ENCODE measurements at regions not wholly inside any gene's neighbourhood (a gene's known extent, or its start where the extent isn't known, plus 50 kb on each side); places are given as distances from the start of the nearest gene placed in this dataset.
A peak's percentile ranks its signal among the peaks of the same experiment; 100 is the strongest.

DNA sequence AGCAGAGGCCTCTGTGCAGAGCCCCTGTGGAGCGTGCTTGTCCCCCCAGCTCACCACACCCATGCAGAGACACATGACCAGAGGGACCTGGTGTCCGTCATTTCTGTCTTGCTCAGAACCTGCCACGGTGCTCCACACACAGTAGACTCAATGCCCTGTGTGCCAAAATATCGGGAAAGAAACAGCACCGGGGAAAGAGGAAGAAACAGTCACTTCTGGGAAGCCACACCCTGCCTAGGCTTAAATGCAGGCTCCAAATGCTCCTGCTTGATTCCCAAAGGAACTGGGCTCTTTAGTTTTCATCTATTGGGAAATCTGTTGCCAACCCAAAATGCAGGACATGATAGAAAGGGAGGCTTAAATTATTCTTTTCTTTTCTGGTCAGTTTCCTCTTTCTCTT is 503.9 kb downstream of the CD83 start:
- no peak for DNase-seq (ENCODE audit: low spot score)
- peak; percentile 46 for ATAC-seq (ENCODE audit: low FRiP score)
- TF ChIP-seq, protein P1, sequence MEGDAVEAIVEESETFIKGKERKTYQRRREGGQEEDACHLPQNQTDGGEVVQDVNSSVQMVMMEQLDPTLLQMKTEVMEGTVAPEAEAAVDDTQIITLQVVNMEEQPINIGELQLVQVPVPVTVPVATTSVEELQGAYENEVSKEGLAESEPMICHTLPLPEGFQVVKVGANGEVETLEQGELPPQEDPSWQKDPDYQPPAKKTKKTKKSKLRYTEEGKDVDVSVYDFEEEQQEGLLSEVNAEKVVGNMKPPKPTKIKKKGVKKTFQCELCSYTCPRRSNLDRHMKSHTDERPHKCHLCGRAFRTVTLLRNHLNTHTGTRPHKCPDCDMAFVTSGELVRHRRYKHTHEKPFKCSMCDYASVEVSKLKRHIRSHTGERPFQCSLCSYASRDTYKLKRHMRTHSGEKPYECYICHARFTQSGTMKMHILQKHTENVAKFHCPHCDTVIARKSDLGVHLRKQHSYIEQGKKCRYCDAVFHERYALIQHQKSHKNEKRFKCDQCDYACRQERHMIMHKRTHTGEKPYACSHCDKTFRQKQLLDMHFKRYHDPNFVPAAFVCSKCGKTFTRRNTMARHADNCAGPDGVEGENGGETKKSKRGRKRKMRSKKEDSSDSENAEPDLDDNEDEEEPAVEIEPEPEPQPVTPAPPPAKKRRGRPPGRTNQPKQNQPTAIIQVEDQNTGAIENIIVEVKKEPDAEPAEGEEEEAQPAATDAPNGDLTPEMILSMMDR (IDR thresholded peaks at IDR 0.05) = no peak

DNA sequence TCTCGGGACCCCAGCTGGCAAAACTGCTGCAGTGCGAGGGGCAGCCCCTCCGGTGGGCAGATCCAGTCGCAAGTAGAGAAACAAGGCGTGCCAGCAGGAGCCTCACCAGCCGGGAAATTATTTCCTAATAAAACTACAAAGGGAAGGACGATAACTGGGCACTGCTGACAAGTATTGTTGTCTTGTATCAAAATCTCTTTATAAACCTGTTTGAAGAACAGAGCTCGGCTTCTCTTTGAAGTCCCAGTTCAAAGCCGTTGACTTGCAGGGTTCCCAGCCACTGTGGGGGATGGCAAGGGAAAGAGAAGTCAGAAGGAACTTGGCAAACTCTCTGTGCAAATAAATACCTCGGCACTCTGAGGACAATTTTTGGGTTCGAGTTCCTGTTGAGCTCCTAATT is 504.5 kb downstream of the CD83 start:
- no peak for DNase-seq (ENCODE audit: low spot score)

DNA sequence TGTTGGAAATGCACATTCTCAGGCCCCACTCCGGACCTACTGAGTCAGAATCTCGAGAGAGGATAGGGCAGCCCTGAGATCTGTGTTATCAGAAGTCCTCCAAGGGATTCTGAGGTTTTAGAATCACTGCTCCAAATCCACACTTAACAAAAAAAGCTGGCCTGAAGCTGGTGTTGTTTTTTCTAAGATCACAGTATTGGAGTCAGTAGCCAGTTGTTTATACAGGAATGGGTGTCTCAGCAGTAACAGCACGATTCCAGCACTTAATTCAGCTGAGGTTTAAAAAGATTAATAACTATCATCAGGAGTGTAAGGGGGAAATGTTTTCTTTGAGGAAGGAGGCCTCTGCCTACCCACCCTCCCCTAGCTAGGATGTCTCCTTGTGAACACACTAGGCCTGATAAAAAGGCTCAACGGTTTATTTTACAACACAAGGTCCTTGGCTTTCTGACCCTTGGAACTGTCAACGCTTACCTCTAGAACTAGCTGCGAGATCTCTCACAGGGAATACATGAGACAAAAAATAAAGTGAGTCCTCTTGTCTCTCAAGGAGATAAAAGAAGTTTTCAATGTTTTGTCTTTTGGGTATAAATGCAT is 505.4 kb downstream of the CD83 start:
- TF ChIP-seq, protein P1 (IDR thresholded peaks at IDR 0.05) = no peak
- ATAC-seq (ENCODE audit: low FRiP score) (no peak), DNase-seq (ENCODE audit: low spot score) (no peak)

More for the DNA sequence above, 504.5 kb downstream of the CD83 start:
- no peak for ATAC-seq (ENCODE audit: low FRiP score)
- TF ChIP-seq, protein P1 (IDR thresholded peaks at IDR 0.05) = no peak

DNA sequence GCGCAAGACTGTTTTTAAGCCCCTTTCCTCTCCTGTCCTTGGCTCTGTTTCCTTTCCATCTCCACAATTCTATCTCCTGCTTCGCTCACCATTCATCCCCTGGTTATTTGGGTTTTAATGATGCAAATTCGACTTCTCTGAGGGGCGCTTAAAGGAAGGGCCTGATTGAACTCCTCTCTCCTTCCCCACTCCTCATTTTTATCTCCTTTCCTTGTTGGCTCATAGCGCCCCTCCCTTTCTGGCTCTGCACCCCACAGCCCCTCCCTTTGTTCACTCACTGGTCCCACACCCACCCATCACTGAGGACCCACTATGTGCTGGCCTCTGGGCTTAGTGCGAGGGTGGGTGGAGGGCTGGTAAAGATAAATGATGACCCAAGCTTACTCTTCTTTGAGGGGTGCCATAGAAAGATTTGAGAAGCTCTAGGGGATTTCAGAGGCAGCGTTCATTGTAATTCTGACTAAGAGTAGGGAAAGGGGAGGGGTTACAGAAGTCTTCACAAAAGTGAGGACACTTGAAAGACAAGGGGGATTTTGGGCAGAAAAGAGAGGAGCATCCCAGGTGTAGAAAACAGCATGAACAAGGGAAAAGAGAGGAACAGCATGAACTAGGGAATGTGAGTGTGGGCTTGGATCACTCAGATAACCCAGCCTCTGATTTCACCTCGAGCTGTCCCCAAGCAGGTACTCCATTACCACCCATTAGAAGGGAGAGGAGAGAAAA is 507.8 kb downstream of the CD83 start:
- DNase-seq (ENCODE audit: low spot score) = no peak
- ATAC-seq (ENCODE audit: low FRiP score) = no peak
- TF ChIP-seq, protein P1 (IDR thresholded peaks at IDR 0.05) = no peak

DNA sequence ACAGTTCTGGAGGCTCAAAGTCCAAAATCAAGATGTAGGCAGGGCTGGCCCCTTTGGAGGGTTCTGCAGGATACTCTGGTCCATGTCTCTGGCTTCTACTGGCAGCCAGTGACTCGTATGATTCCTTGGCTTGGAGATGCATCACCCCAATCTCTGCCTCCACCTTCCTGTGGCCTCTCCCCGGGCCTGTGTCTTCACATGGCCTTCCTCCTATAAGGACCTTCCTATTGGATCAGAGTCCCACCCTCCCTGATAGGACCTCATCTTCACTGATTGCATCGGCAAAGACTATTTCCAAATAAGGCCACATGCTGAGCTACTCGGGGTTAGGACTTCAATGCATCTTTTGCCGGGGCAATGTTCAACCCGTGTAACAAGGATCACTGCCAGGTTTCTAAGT is 509.0 kb downstream of the CD83 start:
- TF ChIP-seq, protein P1 (IDR thresholded peaks at IDR 0.05) = no peak
- DNase-seq (ENCODE audit: low spot score) (no peak), ATAC-seq (ENCODE audit: low FRiP score) (no peak)

DNA sequence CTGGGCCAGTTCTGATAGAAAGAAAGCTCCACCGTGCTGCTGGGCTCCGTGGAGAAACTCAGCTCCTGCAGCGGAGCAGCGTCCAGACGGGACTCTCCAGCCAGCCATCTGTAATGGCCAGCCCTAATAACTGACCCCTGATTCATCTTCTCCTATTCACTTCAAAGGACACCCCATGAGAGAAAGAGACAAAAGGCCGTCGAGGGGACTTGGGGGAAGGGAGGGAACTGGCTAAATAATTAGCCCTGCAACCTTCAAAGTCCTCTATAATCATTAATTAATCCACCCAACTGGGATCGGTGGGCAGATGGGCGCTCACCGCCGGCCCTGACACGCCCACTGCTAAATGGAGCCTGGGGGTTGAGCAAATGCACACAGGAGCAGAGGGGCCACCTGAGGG is 512.4 kb downstream of the CD83 start:
- no peak for ATAC-seq (ENCODE audit: low FRiP score)
- TF ChIP-seq, protein P1 (IDR thresholded peaks at IDR 0.05) = no peak
- no peak for DNase-seq (ENCODE audit: low spot score)

DNA sequence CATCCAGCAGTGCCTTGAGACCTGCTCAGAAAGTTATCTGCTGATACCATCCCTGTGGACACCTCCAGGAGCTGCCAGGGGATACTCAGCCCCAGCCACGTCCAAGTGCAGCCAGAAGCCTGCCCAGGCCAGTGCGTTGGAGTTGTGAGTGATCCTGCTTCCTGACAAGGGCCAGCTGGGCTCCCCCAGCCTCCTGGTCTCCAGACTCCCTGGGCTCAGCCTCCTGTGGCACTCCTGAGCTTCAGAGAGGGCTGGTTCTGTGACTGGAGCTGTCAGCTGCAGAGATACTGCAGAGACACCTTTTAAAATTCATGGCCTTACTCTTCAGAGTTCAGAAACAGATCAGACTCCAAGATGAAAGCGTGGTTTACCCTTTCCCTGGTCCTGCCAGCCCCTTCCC is 515.9 kb downstream of the CD83 start:
- ATAC-seq (ENCODE audit: low FRiP score) (no peak), DNase-seq (ENCODE audit: low spot score) (no peak)
- TF ChIP-seq, protein P1 (IDR thresholded peaks at IDR 0.05) = no peak

All from omental fat pad (tissue), 3 donors.